Mucosa of descending colon (tissue), 3 donors: ENCODE measurements at regions not wholly inside any gene's neighbourhood (a gene's known extent, or its start where the extent isn't known, plus 50 kb on each side); places are given as distances from the start of the nearest gene placed in this dataset.
A peak's percentile ranks its signal among the peaks of the same experiment; 100 is the strongest.

Experiments
- ATAC-seq: fragments of 200-7000 bp; cut with Tn5 transposase; one replicate; pipeline ENCODE4 v1.9.1; 2020; ENCODE audit warnings: mild to moderate bottlenecking, moderate library complexity
- DNase-seq, 3 donors: peaks; one replicate each; pipeline ENCODE4 v3.0.0-alpha.2; 2020
- H3K36me3 ChIP-seq: fragments of 200-600 bp; one replicate; pipeline ENCODE4 v1.8.0; 2021; ENCODE audit warnings: low read depth, mild to moderate bottlenecking
- H3K4me1 ChIP-seq: fragments of 200-600 bp; one replicate; pipeline ENCODE4 v1.8.0; 2021; ENCODE audit warnings: low read depth, mild to moderate bottlenecking
- H3K4me3 ChIP-seq: fragments of 200-600 bp; one replicate; pipeline ENCODE4 v1.8.0; 2021; ENCODE audit warnings: mild to moderate bottlenecking
- H3K9me3 ChIP-seq: fragments of 200-600 bp; one replicate; pipeline ENCODE4 v1.8.0; 2021; ENCODE audit warnings: mild to moderate bottlenecking
- CTCF ChIP-seq: fragments of 200-600 bp; IDR thresholded peaks from one replicate; pipeline ENCODE4 v1.8.0; 2022; ENCODE audit warnings: antibody characterized with exemption, mild to moderate bottlenecking
- intact Hi-C, 2 donors: fragments of 100-400 bp; cut with DNase I in 1 of 2; cut with micrococcal nuclease in 1 of 2; formaldehyde crosslinking; loops; one replicate each; pipeline versions ENCODE4 v1.11.0 to v1.11.1; 2022; cut with DNase I, micrococcal nuclease
- donor health status: DM: no; HTN: no; CAD: no; lungs with moderate emphysema.
- donor health status: DM: no; HTN: no; CAD: no.
- donor health status: DM: no; HTN: yes; CAD: no.

DNA sequence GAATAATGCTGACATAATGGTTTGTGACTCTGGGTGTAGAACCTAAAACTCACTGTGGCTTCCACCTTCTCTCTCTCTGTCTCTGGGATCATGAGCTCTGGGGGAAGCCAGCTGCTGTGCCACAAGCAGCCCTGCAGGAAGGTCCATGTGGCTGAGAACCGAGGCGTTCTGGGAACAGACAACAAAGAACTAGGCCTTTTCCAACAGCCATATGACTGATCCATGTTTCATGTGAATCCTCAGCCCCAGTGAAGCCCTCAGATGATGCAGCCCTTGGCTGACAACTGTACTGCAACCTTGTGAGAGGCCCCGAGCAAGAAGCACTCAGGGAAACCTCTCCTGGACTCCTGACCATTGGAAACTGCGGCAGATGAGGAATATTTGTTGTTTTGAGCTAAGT, 56.6 kb downstream of the HLA-G start:
- no peak for DNase-seq
- no peak for TF ChIP-seq CTCF
- Histone ChIP-seq H3K4me1 (peaks cover 11% of the 10 kb centered on the region), H3K36me3 (no peaks in the 10 kb centered on the region), H3K4me3 (no peak overlapping the region), H3K9me3 (peaks cover 2% of the 10 kb centered on the region)
- intact Hi-C loops, result no loop called here
- ATAC-seq, result no peak

DNA sequence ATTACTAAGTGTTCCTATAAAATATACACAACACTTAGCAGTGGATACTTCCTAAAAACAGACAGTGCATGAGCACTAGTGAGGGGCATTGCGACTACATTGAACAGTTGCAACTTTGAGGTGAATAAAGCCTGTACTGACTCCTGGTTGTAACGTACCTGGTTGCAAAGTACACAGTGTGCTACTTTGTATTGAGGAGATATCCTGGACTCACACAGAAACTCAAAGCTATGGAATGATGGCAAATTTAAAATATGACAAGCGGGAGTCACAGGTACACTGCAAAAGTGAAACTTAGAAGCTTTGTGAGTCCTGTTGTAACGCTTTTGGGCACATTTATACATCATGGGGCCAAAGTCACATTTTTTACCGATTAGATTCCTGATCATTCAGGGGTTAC, 55.6 kb upstream of the HLA-A start:
- Histone ChIP-seq H3K4me1 (peaks cover 11% of the 10 kb centered on the region), H3K36me3 (no peaks in the 10 kb centered on the region), H3K9me3 (no peaks in the 10 kb centered on the region), H3K4me3 (no peak overlapping the region)
- intact Hi-C loops, result no loop called here
- no peak for TF ChIP-seq CTCF
- no peak for ATAC-seq
- no peak for DNase-seq

- Histone ChIP-seq H3K36me3 (no peaks in the 10 kb centered on the region), H3K9me3 (no peaks in the 10 kb centered on the region), H3K4me1 (peaks cover 11% of the 10 kb centered on the region), H3K4me3 (peak overlapping the region; percentile 55)
- TF ChIP-seq CTCF, result no peak
- ATAC-seq (peak; percentile 63), DNase-seq (peak; percentile 73 to 78 (median 74))
- intact Hi-C loops, result no loop called here
Measured at GRCh38 chr6:29887330-29887818, 55.0 kb upstream of the HLA-A start.

DNA sequence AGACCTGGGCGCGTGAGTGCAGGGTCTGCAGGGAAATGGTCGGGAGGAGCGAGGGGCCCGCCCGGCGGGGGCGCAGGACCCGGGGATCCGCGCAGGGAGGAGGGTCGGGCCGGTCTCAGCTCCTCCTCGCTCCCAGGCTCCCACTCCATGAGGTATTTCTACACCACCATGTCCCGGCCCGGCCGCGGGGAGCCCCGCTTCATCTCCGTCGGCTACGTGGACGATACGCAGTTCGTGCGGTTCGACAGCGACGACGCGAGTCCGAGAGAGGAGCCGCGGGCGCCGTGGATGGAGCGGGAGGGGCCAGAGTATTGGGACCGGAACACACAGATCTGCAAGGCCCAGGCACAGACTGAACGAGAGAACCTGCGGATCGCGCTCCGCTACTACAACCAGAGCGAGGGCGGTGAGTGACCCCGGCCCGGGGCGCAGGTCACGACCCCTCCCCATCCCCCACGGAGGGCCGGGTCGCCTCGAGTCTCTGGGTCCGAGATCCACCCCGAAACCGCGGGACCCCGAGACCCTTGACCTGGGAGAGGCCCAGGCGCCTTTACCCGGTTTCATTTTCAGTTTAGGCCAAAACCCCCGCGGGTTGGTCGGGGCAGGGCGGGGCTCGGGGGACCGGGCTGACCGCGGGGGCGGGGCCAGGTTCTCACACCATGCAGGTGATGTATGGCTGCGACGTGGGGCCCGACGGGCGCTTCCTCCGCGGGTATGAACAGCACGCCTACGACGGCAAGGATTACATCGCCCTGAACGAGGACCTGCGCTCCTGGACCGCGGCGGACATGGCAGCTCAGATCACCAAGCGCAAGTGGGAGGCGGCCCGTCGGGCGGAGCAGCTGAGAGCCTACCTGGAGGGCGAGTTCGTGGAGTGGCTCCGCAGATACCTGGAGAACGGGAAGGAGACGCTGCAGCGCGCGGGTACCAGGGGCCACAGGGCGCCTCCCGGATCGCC, 54.2 kb upstream of the HLA-A start:
- no peak for TF ChIP-seq CTCF
- DNase-seq (peak; percentile 93 to 95 (median 94)), ATAC-seq (peak; percentile 88)
- intact Hi-C loops, result no loop called here
- Histone ChIP-seq H3K9me3 (no peaks in the 10 kb centered on the region), H3K4me3 (peak overlapping the region; percentile 55), H3K36me3 (no peaks in the 10 kb centered on the region), H3K4me1 (peaks cover 11% of the 10 kb centered on the region)
